ENCODE measurements at regions not wholly inside any gene's neighbourhood (a gene's known extent, or its start where the extent isn't known, plus 50 kb on each side); places are given as distances from the start of the nearest gene placed in this dataset.

DNA sequence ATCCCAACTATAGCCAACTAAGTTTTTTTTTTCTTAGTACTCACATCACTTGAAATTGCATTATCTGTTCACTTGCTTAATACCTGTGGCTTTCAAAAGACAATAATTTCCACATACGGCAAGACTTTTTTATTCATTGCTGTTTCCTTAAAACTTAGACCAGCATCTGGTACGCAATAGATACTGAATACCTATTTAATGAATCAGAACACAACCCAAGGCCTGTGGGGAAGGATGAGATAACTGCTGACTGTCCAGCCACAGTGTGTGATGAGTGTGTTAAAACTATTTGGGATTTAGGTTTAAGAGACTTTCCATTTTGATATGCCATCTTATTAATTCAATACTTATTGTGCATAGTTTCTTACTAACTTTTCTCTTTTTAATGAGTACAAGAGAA is 988.7 kb downstream of the NTRK3 start:
- TF ChIP-seq POLR2A (IDR thresholded peaks at IDR 0.05; ENCODE audit: low read length) (no peak), GATA1 (IDR thresholded peaks at IDR 0.05; ENCODE audit: low read depth, low read length) (no peak)
